BJ (cell line): ENCODE measurements at regions not wholly inside any gene's neighbourhood (a gene's known extent, or its start where the extent isn't known, plus 50 kb on each side); places are given as distances from the start of the nearest gene placed in this dataset.

Experiments used
- CTCF ChIA-PET: fragments of 350-600 bp; formaldehyde crosslinking; extraction: SDS; loops from one replicate; lab custom pipeline; 2021; ENCODE audit warnings: antibody characterized with exemption, inconsistent platforms; lab: Yijun Ruan, JAX
- POLR2A ChIA-PET: fragments of 300-600 bp; sonication (Branson Sonifier 250); formaldehyde crosslinking; extraction: SDS; loops from one replicate; lab custom pipeline; 2021; ENCODE audit warnings: antibody characterized with exemption; lab: Charles Lee
- DNase-seq: peaks from one replicate; pipeline ENCODE4 v3.0.0-alpha.2; 2011; ENCODE audit warnings: low read depth
- H3K27me3 ChIP-seq: 2 replicates; pipeline ENCODE4 v1.6.0; 2011; ENCODE audit warnings: low read length; ENCODE audit not compliant: control insufficient read depth, insufficient read depth
- H3K36me3 ChIP-seq: 2 replicates; pipeline ENCODE4 v1.5.1; 2011; ENCODE audit warnings: low read length; ENCODE audit not compliant: control insufficient read depth, insufficient read depth
- H3K4me3 ChIP-seq: 2 replicates; pipeline ENCODE4 v1.5.1; 2011; ENCODE audit warnings: low read depth, mild to moderate bottlenecking, control low read depth, low read length
- CTCF ChIP-seq: IDR thresholded peaks from 2 replicates; pipeline ENCODE4 v1.5.1; 2011; ENCODE audit warnings: low read depth, mild to moderate bottlenecking, control low read depth, inconsistent platforms, low read length, moderate library complexity; ENCODE audit not compliant: insufficient read depth

DNA sequence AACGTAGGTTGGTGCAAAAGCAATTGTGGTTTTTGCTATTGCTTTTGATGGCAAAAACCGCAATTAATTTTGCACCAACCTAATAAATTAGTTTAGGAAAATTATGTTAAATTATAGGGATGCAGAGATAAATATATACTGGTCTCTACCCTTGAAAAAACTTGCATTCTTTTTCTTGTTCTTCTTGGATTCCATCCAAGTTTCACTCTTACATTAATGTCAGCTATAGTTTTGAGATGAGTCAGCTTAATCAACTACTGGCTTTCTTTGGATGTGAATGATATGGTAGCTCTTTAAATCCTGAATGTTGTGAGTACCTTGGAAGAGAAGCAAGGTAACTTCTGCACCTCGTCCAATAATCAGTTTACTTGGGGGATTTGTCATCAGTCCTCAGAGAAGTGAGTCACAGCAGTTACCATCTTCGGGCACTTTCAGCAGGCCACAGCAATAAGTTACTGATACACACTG, 549.0 kb upstream of the ZNF608 start:
- POLR2A ChIA-PET = no interaction called here
- no peak for TF ChIP-seq CTCF
- CTCF ChIA-PET = no interaction called here

DNA sequence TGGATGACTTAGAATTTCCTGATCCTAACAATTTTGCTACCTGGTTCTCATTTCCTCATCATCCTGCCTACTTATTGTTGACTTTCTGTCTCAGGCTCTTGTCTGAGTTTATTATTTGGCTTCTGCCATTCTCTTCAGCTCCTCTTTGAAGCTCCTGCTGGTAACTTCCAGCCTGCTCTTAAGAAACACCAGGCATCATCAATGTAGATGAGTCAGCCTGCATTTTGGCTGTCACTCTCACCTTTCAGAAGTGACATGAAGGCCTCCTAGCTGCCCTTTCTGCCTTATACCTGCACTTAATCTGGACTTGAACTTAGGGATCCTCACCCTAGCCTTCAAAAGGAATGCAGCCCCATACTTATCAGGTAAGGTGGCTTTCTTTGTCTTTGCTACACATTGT, 551.8 kb upstream of the ZNF608 start:
- ChIA-PET POLR2A (interaction anchor here (0.6 kb wide), 1 partner anchor 158 kb away, joined by 4 read pairs; no protein-coding TSS in a partner anchor), CTCF (interaction anchor here (0.8 to 2.1 kb wide), 2 partner anchors 13 to 62 kb away, joined by 3 to 5 read pairs; no protein-coding TSS in a partner anchor)
- Histone ChIP-seq H3K27me3 (peaks cover 1% of the 10 kb centered on the region; the same call in 1 of the 2 replicates), H3K4me3 (no peak overlapping the region), H3K36me3 (no peaks in the 10 kb centered on the region)
- DNase-seq = no peak
- TF ChIP-seq CTCF = no peak

More for the DNA sequence above, 549.0 kb upstream of the ZNF608 start:
- no peaks in the 10 kb centered on the region for H3K36me3 ChIP-seq
- no peak for DNase-seq
- peaks cover 1% of the 10 kb centered on the region; the same call in 1 of the 2 replicates for H3K27me3 ChIP-seq
- no peak overlapping the region for H3K4me3 ChIP-seq

- CTCF ChIA-PET = interaction anchor here (2.1 kb wide), 1 partner anchor 13 kb away, joined by 5 read pairs; no protein-coding TSS in a partner anchor
- TF ChIP-seq CTCF = no peak
- Histone ChIP-seq H3K4me3 (no peak overlapping the region), H3K27me3 (no peaks in the 10 kb centered on the region), H3K36me3 (no peaks in the 10 kb centered on the region)
- no peak for DNase-seq
- POLR2A ChIA-PET = no interaction called here
Observed at GRCh38 chr5:125298746-125299379, 552.4 kb upstream of the ZNF608 start.

GRCh38 chr5:125301711-125302110, 555.3 kb upstream of the ZNF608 start:
- no peak for DNase-seq
- ChIA-PET CTCF (interaction anchor here (1.4 kb wide), 1 partner anchor 10 kb away, joined by 3 read pairs; no protein-coding TSS in a partner anchor), POLR2A (no interaction called here)
- no peaks in the 10 kb centered on the region for H3K27me3 ChIP-seq
- no peak overlapping the region for H3K4me3 ChIP-seq
- H3K36me3 ChIP-seq = no peaks in the 10 kb centered on the region
- TF ChIP-seq CTCF = no peak

- no peaks in the 10 kb centered on the region for H3K27me3 ChIP-seq
- TF ChIP-seq CTCF = no peak
- no peak overlapping the region for H3K4me3 ChIP-seq
- no peak for DNase-seq
- CTCF ChIA-PET = interaction anchor here (1.2 kb wide), 1 partner anchor 10 kb away, joined by 5 read pairs; no protein-coding TSS in a partner anchor
- no peaks in the 10 kb centered on the region for H3K36me3 ChIP-seq
- POLR2A ChIA-PET = no interaction called here
Observed at GRCh38 chr5:125302577-125302976, 556.1 kb upstream of the ZNF608 start.
